ENCODE measurements at regions not wholly inside any gene's neighbourhood (a gene's known extent, or its start where the extent isn't known, plus 50 kb on each side); places are given as distances from the start of the nearest gene placed in this dataset.
A peak's percentile ranks its signal among the peaks of the same experiment; 100 is the strongest.
"Not testable (repeated sequence)": the region's sequence is repeated elsewhere in the genome, so short reads cannot be mapped to it uniquely, and the experiment has no call there.

DNA sequence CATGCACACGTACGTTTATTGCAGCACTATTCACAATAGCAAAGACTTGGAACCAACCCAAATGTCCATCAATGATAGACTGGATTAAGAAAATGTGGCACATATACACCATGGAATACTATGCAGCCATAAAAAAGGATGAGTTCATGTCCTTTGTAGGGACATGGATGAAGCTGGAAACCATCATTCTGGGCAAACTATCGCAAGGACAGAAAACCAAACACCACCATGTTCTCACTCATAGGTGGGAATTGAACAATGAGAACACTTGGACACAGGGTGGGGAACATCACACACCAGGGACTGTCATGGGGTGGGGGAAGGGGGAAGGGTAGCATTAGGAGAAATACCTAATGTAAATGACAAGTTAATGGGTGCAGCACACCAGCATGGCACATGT is 94.8 kb upstream of the NDUFV2 start:
- not testable (repeated sequence) for H2AFZ ChIP-seq (ENCODE audit: low read length, unreplicated experiment); H3K27ac ChIP-seq (ENCODE audit: low read depth, low read length); H3K27me3 ChIP-seq (ENCODE audit: insufficient read depth, low read length); H3K36me3 ChIP-seq (ENCODE audit: insufficient read depth, low read length); H3K4me3 ChIP-seq (ENCODE audit: low read depth, low read length); H3K79me2 ChIP-seq (ENCODE audit: control insufficient read depth, insufficient read depth, low read length, unreplicated experiment); H3K4me1 ChIP-seq (ENCODE audit: control insufficient read depth, insufficient read depth, low read length, unreplicated experiment)

DNA sequence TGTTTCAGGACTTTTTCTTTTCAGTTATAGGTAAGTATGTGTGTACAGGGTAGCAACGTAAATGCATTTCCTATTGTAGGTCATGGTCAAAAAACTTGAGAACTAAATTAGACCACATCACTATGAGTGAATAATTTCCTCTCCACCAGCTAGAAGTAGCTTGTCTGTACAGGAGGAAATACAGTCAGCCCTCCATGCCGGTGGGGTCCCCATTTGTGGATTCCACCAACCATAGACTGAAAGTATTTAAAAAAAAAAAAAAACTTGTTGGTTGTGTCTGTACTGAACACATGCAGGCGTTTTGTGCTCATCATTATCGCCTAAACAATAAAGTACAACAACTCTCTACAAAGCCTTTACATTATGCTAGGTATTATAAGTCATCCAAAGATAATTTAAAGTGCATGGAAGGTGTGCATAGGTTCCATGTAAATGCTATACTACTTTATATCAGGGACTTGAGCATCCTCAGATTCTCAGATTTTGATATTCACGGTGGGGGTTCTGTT is 94.2 kb upstream of the NDUFV2 start:
- H3K4me1 ChIP-seq (ENCODE audit: control insufficient read depth, insufficient read depth, low read length, unreplicated experiment) = peaks cover 8% of the 10 kb centered on the region
- H3K27me3 ChIP-seq (ENCODE audit: insufficient read depth, low read length) = no peaks in the 10 kb centered on the region
- H3K79me2 ChIP-seq (ENCODE audit: control insufficient read depth, insufficient read depth, low read length, unreplicated experiment) = no peaks in the 10 kb centered on the region
- H3K27ac ChIP-seq (ENCODE audit: low read depth, low read length) = no peak overlapping the region
- no peak overlapping the region for H2AFZ ChIP-seq (ENCODE audit: low read length, unreplicated experiment)
- no peak overlapping the region for H3K4me3 ChIP-seq (ENCODE audit: low read depth, low read length)
- H3K36me3 ChIP-seq (ENCODE audit: insufficient read depth, low read length) = no peaks in the 10 kb centered on the region

DNA sequence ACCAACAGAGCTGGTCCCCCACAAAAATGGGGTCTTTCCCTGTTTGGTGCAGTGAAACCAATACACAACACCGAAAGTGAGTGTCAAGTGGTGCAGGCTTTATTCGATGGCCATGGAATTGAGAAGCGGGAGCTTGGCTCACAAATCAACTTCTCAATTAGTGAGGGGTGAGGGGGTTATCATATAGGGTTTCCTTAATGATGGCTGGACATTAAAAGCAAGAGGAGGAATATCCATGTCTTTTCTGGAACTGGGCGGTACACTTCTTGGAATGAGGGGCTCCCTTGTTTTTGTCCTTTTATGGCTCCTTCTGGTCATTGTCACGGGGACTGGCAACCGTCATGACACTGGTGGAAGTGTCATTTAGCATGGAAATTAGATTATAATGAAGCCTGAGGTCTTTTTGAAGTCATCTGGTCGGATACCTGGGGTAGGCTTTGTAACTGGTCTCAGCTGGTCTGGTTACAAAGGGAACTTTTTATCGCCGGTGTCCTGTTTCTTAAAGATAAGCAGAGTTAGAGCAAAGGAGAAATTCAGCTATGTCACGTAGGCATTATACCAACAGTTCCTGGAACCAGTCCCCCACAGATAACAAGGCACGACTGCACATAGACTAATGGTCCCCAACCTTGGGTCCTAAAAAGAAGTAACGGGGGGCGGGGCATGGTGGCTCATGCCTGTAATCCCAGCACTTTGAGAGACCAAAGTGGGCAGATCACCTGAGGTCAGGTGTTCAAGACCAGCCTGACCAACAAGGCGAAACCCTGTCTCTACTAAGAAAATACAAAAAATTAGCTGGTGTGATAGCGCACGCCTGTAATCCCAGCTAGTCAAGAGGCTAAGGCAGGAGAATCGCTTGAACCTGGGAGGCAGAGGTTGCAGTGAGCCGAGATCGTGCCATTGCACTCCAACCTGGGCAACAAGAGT is 93.5 kb upstream of the NDUFV2 start:
- Histone ChIP-seq H2AFZ (ENCODE audit: low read length, unreplicated experiment) (no peak overlapping the region), H3K36me3 (ENCODE audit: insufficient read depth, low read length) (no peaks in the 10 kb centered on the region), H3K4me1 (ENCODE audit: control insufficient read depth, insufficient read depth, low read length, unreplicated experiment) (peaks cover 8% of the 10 kb centered on the region), H3K4me3 (ENCODE audit: low read depth, low read length) (no peak overlapping the region), H3K27ac (ENCODE audit: low read depth, low read length) (no peak overlapping the region), H3K79me2 (ENCODE audit: control insufficient read depth, insufficient read depth, low read length, unreplicated experiment) (no peaks in the 10 kb centered on the region), H3K27me3 (ENCODE audit: insufficient read depth, low read length) (no peaks in the 10 kb centered on the region)

DNA sequence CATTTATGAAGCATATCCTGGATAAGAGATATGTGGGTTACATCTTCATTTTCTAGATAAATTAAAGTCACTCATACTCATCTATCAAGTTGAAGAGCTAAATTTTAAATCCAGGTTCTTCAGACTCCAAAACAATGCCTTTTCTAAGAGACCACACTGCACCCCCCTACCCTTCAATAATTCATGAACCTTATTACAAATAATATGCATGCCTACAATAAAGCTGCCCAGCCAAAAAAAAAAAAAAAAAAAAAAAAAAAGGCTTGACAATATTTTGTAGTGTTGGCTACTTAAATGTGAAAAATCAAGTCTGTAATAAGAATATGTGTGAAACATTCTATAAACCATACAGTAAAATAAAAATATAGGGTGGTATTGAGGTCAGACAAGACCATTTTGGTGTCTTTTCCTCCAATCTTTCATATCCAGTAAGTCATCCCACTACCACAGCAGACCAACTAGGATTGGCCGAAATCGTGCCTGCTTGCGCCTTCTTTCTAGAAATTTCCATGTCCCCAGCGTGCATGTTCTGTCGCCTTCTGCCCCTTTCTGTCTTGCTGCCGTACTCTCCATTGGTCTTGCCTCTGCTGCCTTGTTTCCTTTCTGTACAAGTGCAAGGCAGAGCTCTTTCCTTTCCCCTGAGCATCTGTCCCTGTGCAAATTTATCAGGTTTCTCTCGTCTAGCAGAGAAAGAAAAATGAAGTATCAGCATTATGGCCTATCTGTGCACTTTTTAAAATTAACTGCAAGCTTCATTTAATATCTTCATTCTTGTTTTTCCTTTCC is 92.6 kb upstream of the NDUFV2 start:
- no peak overlapping the region for H3K27ac ChIP-seq (ENCODE audit: low read depth, low read length)
- no peaks in the 10 kb centered on the region for H3K36me3 ChIP-seq (ENCODE audit: insufficient read depth, low read length)
- no peaks in the 10 kb centered on the region for H3K27me3 ChIP-seq (ENCODE audit: insufficient read depth, low read length)
- peaks cover 8% of the 10 kb centered on the region for H3K4me1 ChIP-seq (ENCODE audit: control insufficient read depth, insufficient read depth, low read length, unreplicated experiment)
- no peak overlapping the region for H3K4me3 ChIP-seq (ENCODE audit: low read depth, low read length)
- H2AFZ ChIP-seq (ENCODE audit: low read length, unreplicated experiment) = no peak overlapping the region
- H3K79me2 ChIP-seq (ENCODE audit: control insufficient read depth, insufficient read depth, low read length, unreplicated experiment) = no peaks in the 10 kb centered on the region

DNA sequence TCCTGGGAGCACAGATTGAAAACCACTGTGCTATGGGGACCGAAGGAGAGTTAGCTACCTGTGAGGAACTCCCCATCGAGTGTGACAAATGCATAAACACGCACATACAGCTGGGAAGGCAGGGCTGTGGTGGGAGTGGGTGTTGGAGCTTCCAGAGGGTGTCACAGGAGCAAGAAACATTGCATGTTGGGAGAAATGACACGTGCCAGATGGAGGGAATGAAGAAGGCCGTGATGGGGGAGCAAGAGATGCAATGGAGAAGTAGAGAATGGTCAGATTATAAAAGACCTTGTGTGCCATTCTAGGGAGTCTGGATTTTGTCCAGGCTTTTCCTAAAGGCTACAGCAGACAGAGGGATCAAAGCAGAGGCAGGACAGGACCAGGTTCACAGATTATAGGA is 91.1 kb upstream of the NDUFV2 start:
- Histone ChIP-seq H3K79me2 (ENCODE audit: control insufficient read depth, insufficient read depth, low read length, unreplicated experiment) (no peaks in the 10 kb centered on the region), H2AFZ (ENCODE audit: low read length, unreplicated experiment) (no peak overlapping the region), H3K27me3 (ENCODE audit: insufficient read depth, low read length) (no peaks in the 10 kb centered on the region), H3K4me3 (ENCODE audit: low read depth, low read length) (no peak overlapping the region), H3K4me1 (ENCODE audit: control insufficient read depth, insufficient read depth, low read length, unreplicated experiment) (peaks cover 9% of the 10 kb centered on the region), H3K36me3 (ENCODE audit: insufficient read depth, low read length) (no peaks in the 10 kb centered on the region), H3K27ac (ENCODE audit: low read depth, low read length) (no peak overlapping the region)

DNA sequence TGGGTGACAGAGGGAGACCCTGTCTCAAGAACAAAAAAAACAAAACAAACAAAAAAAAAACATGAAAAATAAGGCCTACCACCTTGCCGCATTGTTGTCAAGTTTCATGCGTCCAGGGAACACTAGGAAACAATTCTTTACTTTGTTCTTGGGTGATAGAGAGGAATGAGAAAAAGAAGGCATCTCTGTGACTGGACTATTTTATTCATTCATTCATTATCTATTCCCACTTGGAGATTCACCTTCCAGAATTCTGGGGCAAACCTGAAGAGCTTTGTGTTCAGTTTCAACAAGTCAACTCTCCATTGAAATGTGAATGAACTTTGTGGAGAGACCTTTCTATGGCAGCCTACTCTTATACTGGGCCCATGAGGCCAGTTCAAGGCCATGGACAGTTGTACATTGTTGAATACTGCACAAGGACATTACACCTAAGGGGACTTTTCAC is 88.5 kb upstream of the NDUFV2 start:
- H3K27ac ChIP-seq (ENCODE audit: low read depth, low read length) = no peak overlapping the region
- no peak overlapping the region for H2AFZ ChIP-seq (ENCODE audit: low read length, unreplicated experiment)
- peaks cover 31% of the 10 kb centered on the region for H3K4me1 ChIP-seq (ENCODE audit: control insufficient read depth, insufficient read depth, low read length, unreplicated experiment)

DNA sequence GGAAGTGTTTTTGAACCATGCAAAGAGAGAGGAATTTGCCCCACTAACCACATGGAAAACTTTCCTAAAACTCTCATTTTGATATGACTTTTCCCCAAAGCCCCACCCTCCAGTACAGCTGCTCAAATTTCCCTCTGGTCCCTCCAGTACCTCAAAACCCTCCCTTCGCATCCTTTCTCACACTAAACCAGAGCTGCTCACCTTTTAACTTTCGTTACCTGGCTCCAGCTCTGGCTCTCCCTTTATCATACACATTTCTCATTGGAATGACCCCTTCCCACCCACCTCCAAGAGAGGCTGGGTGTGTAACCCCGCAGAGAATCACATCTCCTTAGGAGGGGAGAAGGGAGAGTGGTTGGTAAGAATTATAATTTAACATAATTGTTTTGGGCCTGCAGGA is 86.8 kb upstream of the NDUFV2 start:
- Histone ChIP-seq H3K4me3 (ENCODE audit: low read depth, low read length) (no peak overlapping the region), H3K79me2 (ENCODE audit: control insufficient read depth, insufficient read depth, low read length, unreplicated experiment) (no peaks in the 10 kb centered on the region), H3K27ac (ENCODE audit: low read depth, low read length) (peak overlapping the region; percentile 100)

More for the DNA sequence above, 88.5 kb upstream of the NDUFV2 start:
- Histone ChIP-seq H3K27me3 (ENCODE audit: insufficient read depth, low read length) (no peaks in the 10 kb centered on the region), H3K36me3 (ENCODE audit: insufficient read depth, low read length) (no peaks in the 10 kb centered on the region), H3K4me3 (ENCODE audit: low read depth, low read length) (no peak overlapping the region), H3K79me2 (ENCODE audit: control insufficient read depth, insufficient read depth, low read length, unreplicated experiment) (no peaks in the 10 kb centered on the region)

DNA sequence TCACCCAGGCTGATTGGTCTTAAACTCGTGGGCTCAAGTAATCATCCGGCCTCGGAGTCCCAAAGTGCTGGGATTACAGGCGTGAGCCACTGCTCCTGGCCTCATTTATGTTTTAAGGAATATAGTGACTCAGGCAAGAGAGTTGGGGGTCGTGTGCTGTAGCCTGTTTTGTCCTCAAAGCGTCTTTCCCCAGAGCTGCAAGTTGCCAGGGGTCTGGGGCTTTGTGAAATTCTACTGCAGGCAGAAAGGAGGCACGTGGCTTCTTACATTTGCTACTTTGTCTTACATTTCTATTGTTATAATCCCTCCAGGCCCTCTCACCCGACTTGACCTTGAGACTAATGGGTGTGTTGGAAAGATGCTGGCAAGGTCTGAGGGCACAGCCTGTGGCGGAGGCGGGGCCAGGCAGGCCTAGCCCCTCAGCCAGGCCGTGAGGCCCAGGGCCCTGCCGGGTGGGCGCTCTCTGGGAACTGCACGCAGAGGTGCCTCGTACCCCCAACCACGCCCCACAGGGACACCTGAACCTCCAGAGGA is 85.8 kb upstream of the NDUFV2 start:
- H3K4me1 ChIP-seq (ENCODE audit: control insufficient read depth, insufficient read depth, low read length, unreplicated experiment) = peaks cover 33% of the 10 kb centered on the region
- no peaks in the 10 kb centered on the region for H3K27me3 ChIP-seq (ENCODE audit: insufficient read depth, low read length)
- H3K79me2 ChIP-seq (ENCODE audit: control insufficient read depth, insufficient read depth, low read length, unreplicated experiment) = no peaks in the 10 kb centered on the region
- H2AFZ ChIP-seq (ENCODE audit: low read length, unreplicated experiment) = peak overlapping the region; percentile 66
- peak overlapping the region; percentile 50 for H3K4me3 ChIP-seq (ENCODE audit: low read depth, low read length)
- H3K36me3 ChIP-seq (ENCODE audit: insufficient read depth, low read length) = no peaks in the 10 kb centered on the region
- H3K27ac ChIP-seq (ENCODE audit: low read depth, low read length) = peak overlapping the region; percentile 100

More for the DNA sequence above, 86.8 kb upstream of the NDUFV2 start:
- no peak overlapping the region for H2AFZ ChIP-seq (ENCODE audit: low read length, unreplicated experiment)
- H3K4me1 ChIP-seq (ENCODE audit: control insufficient read depth, insufficient read depth, low read length, unreplicated experiment) = peaks cover 33% of the 10 kb centered on the region
- H3K36me3 ChIP-seq (ENCODE audit: insufficient read depth, low read length) = no peaks in the 10 kb centered on the region
- no peaks in the 10 kb centered on the region for H3K27me3 ChIP-seq (ENCODE audit: insufficient read depth, low read length)

DNA sequence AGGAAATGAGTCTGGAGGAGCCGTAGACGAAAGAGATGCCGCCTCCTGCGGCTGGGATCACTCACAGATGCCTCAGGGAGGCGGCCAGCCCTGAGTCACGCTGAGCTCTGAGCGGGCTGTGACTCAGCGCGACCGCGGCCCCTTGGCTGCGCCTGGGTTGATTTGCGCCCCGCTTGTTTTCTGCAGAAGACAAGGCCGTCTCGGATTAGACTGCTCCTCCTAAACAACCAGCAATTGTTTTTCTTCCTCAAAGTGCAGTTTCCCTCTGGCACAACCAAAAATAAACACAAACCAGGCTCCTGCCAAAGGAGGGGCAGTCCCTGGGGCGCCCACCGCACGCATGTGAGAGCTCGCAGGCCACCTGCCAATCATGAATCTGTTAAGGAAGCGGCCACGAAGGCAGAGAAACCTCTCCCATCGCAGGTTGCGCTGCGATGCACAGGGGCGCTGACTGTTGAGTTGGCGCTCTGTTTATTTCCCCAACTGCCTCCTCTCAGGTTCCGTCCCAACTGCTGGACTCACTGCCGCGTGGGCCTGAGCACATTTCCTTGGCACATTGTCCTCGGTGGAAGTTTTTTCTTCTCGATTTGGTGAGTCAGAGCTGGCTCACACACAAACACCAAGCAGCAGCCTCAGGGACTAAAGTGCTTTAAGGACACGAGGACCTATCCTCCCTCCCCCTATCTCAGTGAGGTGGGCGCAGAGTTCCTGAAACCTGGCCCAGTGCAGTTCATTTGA is 85.2 kb upstream of the NDUFV2 start:
- Histone ChIP-seq H3K27ac (ENCODE audit: low read depth, low read length) (peak overlapping the region; percentile 100), H3K4me3 (ENCODE audit: low read depth, low read length) (peak overlapping the region; percentile 70), H2AFZ (ENCODE audit: low read length, unreplicated experiment) (peak overlapping the region; percentile 66), H3K4me1 (ENCODE audit: control insufficient read depth, insufficient read depth, low read length, unreplicated experiment) (peaks cover 36% of the 10 kb centered on the region), H3K79me2 (ENCODE audit: control insufficient read depth, insufficient read depth, low read length, unreplicated experiment) (no peaks in the 10 kb centered on the region), H3K36me3 (ENCODE audit: insufficient read depth, low read length) (no peaks in the 10 kb centered on the region), H3K27me3 (ENCODE audit: insufficient read depth, low read length) (no peaks in the 10 kb centered on the region)

DNA sequence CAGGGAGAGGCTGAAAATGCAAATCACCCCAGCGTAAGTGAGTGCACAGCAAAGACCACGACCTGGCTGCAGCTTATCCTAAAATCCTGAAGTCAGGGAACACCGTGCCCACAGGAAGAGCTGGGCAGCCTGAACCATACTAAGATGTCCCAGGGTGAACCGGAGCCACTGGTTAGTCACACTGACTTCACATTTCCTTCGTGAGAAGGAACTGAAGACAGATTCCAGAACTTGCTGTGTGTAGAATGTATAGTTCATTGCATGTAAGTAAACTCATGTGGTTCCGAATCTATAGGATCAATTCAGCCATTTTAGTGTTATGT is 84.6 kb upstream of the NDUFV2 start:
- Histone ChIP-seq H3K4me1 (ENCODE audit: control insufficient read depth, insufficient read depth, low read length, unreplicated experiment) (peaks cover 41% of the 10 kb centered on the region), H2AFZ (ENCODE audit: low read length, unreplicated experiment) (peak overlapping the region; percentile 18), H3K36me3 (ENCODE audit: insufficient read depth, low read length) (no peaks in the 10 kb centered on the region), H3K79me2 (ENCODE audit: control insufficient read depth, insufficient read depth, low read length, unreplicated experiment) (no peaks in the 10 kb centered on the region), H3K4me3 (ENCODE audit: low read depth, low read length) (peak overlapping the region; percentile 70), H3K27ac (ENCODE audit: low read depth, low read length) (peak overlapping the region; percentile 100), H3K27me3 (ENCODE audit: insufficient read depth, low read length) (no peaks in the 10 kb centered on the region)

All from ACC112 (cell line).